H9 (cell line): ENCODE measurements at regions not wholly inside any gene's neighbourhood (a gene's known extent, or its start where the extent isn't known, plus 50 kb on each side); places are given as distances from the start of the nearest gene placed in this dataset.

Experiments used
- DNase-seq: peaks from one replicate; pipeline ENCODE4 v3.0.0-alpha.2; 2017
- H2AFZ ChIP-seq: one replicate; pipeline ENCODE4 v1.6.1; 2013; ENCODE audit warnings: mild to moderate bottlenecking, low read length, control low read depth, moderate library complexity
- H2AK5ac ChIP-seq: 2 replicates; pipeline ENCODE4 v1.6.1; 2013; ENCODE audit warnings: low read length, control low read depth, mixed read lengths; ENCODE audit not compliant: insufficient read length
- H2BK120ac ChIP-seq: one replicate; pipeline ENCODE4 v1.6.1; 2013; ENCODE audit warnings: low read depth, mild to moderate bottlenecking, low read length, control low read depth, inconsistent platforms; ENCODE audit not compliant: poor library complexity, severe bottlenecking
- H2BK12ac ChIP-seq: 2 replicates; pipeline ENCODE4 v1.6.1; 2013; ENCODE audit warnings: low read length, control low read depth, mixed read lengths, low read depth; ENCODE audit not compliant: insufficient read length
- H2BK15ac ChIP-seq: 2 replicates; pipeline ENCODE4 v1.6.1; 2013; ENCODE audit warnings: low read depth, low read length, control low read depth
- H2BK20ac ChIP-seq: one replicate; pipeline ENCODE4 v1.6.1; 2013; ENCODE audit warnings: low read depth, mild to moderate bottlenecking, low read length, control low read depth, inconsistent platforms; ENCODE audit not compliant: poor library complexity, severe bottlenecking
- H2BK5ac ChIP-seq: 2 replicates; pipeline ENCODE4 v1.6.1; 2013; ENCODE audit warnings: low read length, control low read depth, mixed read lengths; ENCODE audit not compliant: insufficient read length
- H3K14ac ChIP-seq: 2 replicates; pipeline ENCODE4 v1.6.1; 2013; ENCODE audit warnings: low read length, control low read depth; ENCODE audit not compliant: insufficient read depth
- H3K18ac ChIP-seq: 2 replicates; pipeline ENCODE4 v1.6.1; 2013; ENCODE audit warnings: low read depth, mild to moderate bottlenecking, mixed read lengths, low read length, control low read depth; ENCODE audit not compliant: insufficient read length
- H3K23ac ChIP-seq: 2 replicates; pipeline ENCODE4 v1.6.1; 2013; ENCODE audit warnings: low read length, control low read depth, mixed read lengths, low read depth; ENCODE audit not compliant: insufficient read length
- H3K23me2 ChIP-seq: 2 replicates; pipeline ENCODE4 v1.6.1; 2013; ENCODE audit warnings: low read depth, mild to moderate bottlenecking, mixed read lengths, low read length, control low read depth; ENCODE audit not compliant: insufficient read length, poor library complexity, severe bottlenecking
- H3K27ac ChIP-seq: 2 replicates; pipeline ENCODE4 v1.5.1; 2013; ENCODE audit warnings: low read length, control low read depth, mixed read lengths, low read depth; ENCODE audit not compliant: insufficient read length
- H3K27me3 ChIP-seq: 2 replicates; pipeline ENCODE4 v1.6.1; 2013; ENCODE audit warnings: low read length, control low read depth, inconsistent platforms; ENCODE audit not compliant: insufficient read depth
- H3K4ac ChIP-seq: 2 replicates; pipeline ENCODE4 v1.6.1; 2013; ENCODE audit warnings: low read depth, mild to moderate bottlenecking, control low read depth, inconsistent platforms, low read length, moderate library complexity
- H3K4me1 ChIP-seq: 2 replicates; pipeline ENCODE4 v1.6.1; 2013; ENCODE audit warnings: low read length, control low read depth, inconsistent platforms; ENCODE audit not compliant: insufficient read depth
- H3K4me2 ChIP-seq: 2 replicates; pipeline ENCODE4 v1.6.1; 2013; ENCODE audit warnings: low read length, control low read depth, mixed read lengths; ENCODE audit not compliant: insufficient read length, insufficient read depth
- H3K56ac ChIP-seq: 2 replicates; pipeline ENCODE4 v1.6.1; 2013; ENCODE audit warnings: low read depth, mild to moderate bottlenecking, mixed read lengths, low read length, control low read depth; ENCODE audit not compliant: insufficient read length
- H3K79me1 ChIP-seq: 2 replicates; pipeline ENCODE4 v1.6.1; 2013; ENCODE audit warnings: low read depth, mild to moderate bottlenecking, moderate library complexity, low read length, control low read depth, inconsistent platforms; ENCODE audit not compliant: insufficient read depth, poor library complexity, severe bottlenecking
- H3K79me2 ChIP-seq: 2 replicates; pipeline ENCODE4 v1.6.1; 2013; ENCODE audit warnings: low read length, control low read depth, inconsistent platforms; ENCODE audit not compliant: insufficient read depth
- H3K9ac ChIP-seq: 2 replicates; pipeline ENCODE4 v1.6.1; 2013; ENCODE audit warnings: low read length, control low read depth, mixed read lengths; ENCODE audit not compliant: insufficient read length; ENCODE audit errors: extremely low read depth
- H3K9me3 ChIP-seq: one replicate; pipeline ENCODE4 v1.6.1; 2013; ENCODE audit warnings: low read depth, low read length, inconsistent platforms; ENCODE audit not compliant: control insufficient read depth
- H3T11ph ChIP-seq: one replicate; pipeline ENCODE4 v1.6.1; 2013; ENCODE audit warnings: mild to moderate bottlenecking, low read length, control low read depth, inconsistent platforms
- H4K20me1 ChIP-seq: one replicate; pipeline ENCODE4 v1.6.1; 2013; ENCODE audit not compliant: control insufficient read depth, insufficient read length, insufficient read depth
- H4K5ac ChIP-seq: 2 replicates; pipeline ENCODE4 v1.6.1; 2013; ENCODE audit warnings: low read depth, mild to moderate bottlenecking, mixed read lengths, low read length, control low read depth; ENCODE audit not compliant: insufficient read length
- H4K8ac ChIP-seq: replicated peaks from 2 replicates; pipeline ENCODE4 v1.6.1; 2013; ENCODE audit warnings: low read length, control low read depth, mixed read lengths, low read depth; ENCODE audit not compliant: insufficient read length
- H4K91ac ChIP-seq: 2 replicates; pipeline ENCODE4 v1.6.1; 2013; ENCODE audit warnings: low read depth, mild to moderate bottlenecking, moderate library complexity, mixed read lengths, low read length, control low read depth; ENCODE audit not compliant: insufficient read length
- H3K27ac Mint-ChIP-seq, 3 experiments: 2 replicates in 2 of 3; 3 replicates in 1 of 3; pipeline ENCODE4 v1.8.0; 2020 to 2021; ENCODE audit warnings: mixed read lengths in 3 of 3, mild to moderate bottlenecking in 1 of 3, moderate library complexity in 1 of 3
- H3K27me3 Mint-ChIP-seq: 2 replicates; pipeline ENCODE4 v1.8.0; 2021; ENCODE audit warnings: low read depth, mild to moderate bottlenecking, moderate library complexity, mixed read lengths
- H3K36me3 Mint-ChIP-seq, 3 experiments: 2 replicates in 2 of 3; 3 replicates in 1 of 3; pipeline ENCODE4 v1.8.0; 2020 to 2021; ENCODE audit warnings: low read depth in 3 of 3, mixed read lengths in 3 of 3; ENCODE audit not compliant: insufficient read depth in 1 of 3
- H3K4me1 Mint-ChIP-seq, 2 experiments: 2 replicates each; pipeline ENCODE4 v1.8.0; 2020; ENCODE audit warnings: mixed read lengths in 2 of 2
- H3K4me3 Mint-ChIP-seq, 2 experiments: 2 replicates in 1 of 2; 3 replicates in 1 of 2; pipeline ENCODE4 v1.8.0; 2020 to 2021; ENCODE audit warnings: mild to moderate bottlenecking in 2 of 2, mixed read lengths in 2 of 2, moderate library complexity in 1 of 2
- H3K9me3 Mint-ChIP-seq, 2 experiments: 2 replicates in 1 of 2; 3 replicates in 1 of 2; pipeline ENCODE4 v1.8.0; 2020; ENCODE audit warnings: mild to moderate bottlenecking in 2 of 2, mixed read lengths in 2 of 2, moderate library complexity in 1 of 2
- CTCF ChIP-seq: fragments of 200-600 bp; sonication (generic); conservative IDR thresholded peaks from 3 replicates; pipeline ENCODE4 v1.8.0; 2021; ENCODE audit warnings: antibody characterized with exemption, mild to moderate bottlenecking
- WGBS: extraction: QIAGEN DNeasy Blood & Tissue Kit; methylation state at CpG from one replicate; pipeline ENCODE4 v1.1.7; 2013; ENCODE audit warnings: missing lambda C conversion rate, low lambda C conversion rate, mixed read lengths; ENCODE audit not compliant: insufficient read length; ENCODE audit errors: extremely low coverage; 5-methylcytosine and 5-hydroxymethylcytosine counted together

DNA sequence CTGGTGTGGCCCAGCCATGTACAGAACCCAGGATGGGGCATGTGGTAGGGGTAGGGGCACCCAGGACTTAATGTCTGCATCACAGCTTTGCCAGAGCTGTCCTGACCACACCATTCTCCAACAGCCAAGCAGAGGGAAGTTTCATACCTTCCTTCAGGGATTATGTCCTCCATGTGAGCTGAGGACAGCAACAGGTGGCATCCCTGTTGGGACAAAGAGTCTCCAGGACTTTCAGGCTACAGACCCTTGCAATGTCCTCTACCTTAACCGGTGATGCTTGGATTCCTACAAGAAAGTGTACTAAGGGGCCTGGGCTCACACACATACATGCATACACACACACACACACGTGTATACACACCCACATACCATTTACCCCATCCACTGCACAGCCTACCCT is 227.0 kb upstream of the SIX2 start:
- H2BK5ac ChIP-seq, result no peak overlapping the region
- no peak overlapping the region for H2BK120ac ChIP-seq
- H3K18ac ChIP-seq, result no peak overlapping the region
- no peaks in the 10 kb centered on the region for H3K79me2 ChIP-seq
- no peaks in the 10 kb centered on the region for H3K23me2 ChIP-seq
- no peak overlapping the region for H4K5ac ChIP-seq
- H2AFZ ChIP-seq, result no peak overlapping the region
- Mint-ChIP-seq H3K36me3 (peaks cover 0 to 7% (median 0%) of the 10 kb centered on the region in 3 experiments; a peak in 1 of 7 replicates), H3K27ac (no peak overlapping the region), H3K9me3 (no peaks in the 10 kb centered on the region), H3K27me3 (peaks cover 1% of the 10 kb centered on the region), H3K4me1 (no peaks in the 10 kb centered on the region), H3K4me3 (no peak overlapping the region)
- WGBS, result no CpG with 5 or more reads among the region's 2 CpGs
- no peaks in the 10 kb centered on the region for H4K20me1 ChIP-seq
- H3K23ac ChIP-seq, result no peak overlapping the region
- no peak overlapping the region for H3K14ac ChIP-seq
- H3K27ac ChIP-seq, result no peak overlapping the region
- H2BK20ac ChIP-seq, result no peak overlapping the region
- H4K8ac ChIP-seq, result no peak overlapping the region
- no peaks in the 10 kb centered on the region for H3K9me3 ChIP-seq
- H3K4me2 ChIP-seq, result no peak overlapping the region
- TF ChIP-seq CTCF, result no peak
- H3T11ph ChIP-seq, result no peak overlapping the region
- H2BK12ac ChIP-seq, result no peak overlapping the region
- H3K9ac ChIP-seq, result no peak overlapping the region
- H3K4me1 ChIP-seq, result no peaks in the 10 kb centered on the region
- H3K79me1 ChIP-seq, result no peaks in the 10 kb centered on the region
- no peak overlapping the region for H4K91ac ChIP-seq
- no peak overlapping the region for H2BK15ac ChIP-seq
- H3K27me3 ChIP-seq, result no peaks in the 10 kb centered on the region
- no peak overlapping the region; the same call in 1 of the 2 replicates for H3K4ac ChIP-seq
- DNase-seq, result no peak
- no peak overlapping the region for H3K56ac ChIP-seq
- no peak overlapping the region for H2AK5ac ChIP-seq
